ENCODE measurements at regions not wholly inside any gene's neighbourhood (a gene's known extent, or its start where the extent isn't known, plus 50 kb on each side); places are given as distances from the start of the nearest gene placed in this dataset.

- TF ChIP-seq CTCF (conservative IDR thresholded peaks at IDR 0.05): no peak
- no peak for TF ChIP-seq ZFX (IDR thresholded peaks at IDR 0.05)
Measured at GRCh38 chr14:100673807-100674154, 52.9 kb upstream of the DLK1 start.
